Adipocyte (in vitro differentiated cells): ENCODE measurements at regions not wholly inside any gene's neighbourhood (a gene's known extent, or its start where the extent isn't known, plus 50 kb on each side); places are given as distances from the start of the nearest gene placed in this dataset.
A peak's percentile ranks its signal among the peaks of the same experiment; 100 is the strongest.
"Not testable (repeated sequence)": the region's sequence is repeated elsewhere in the genome, so short reads cannot be mapped to it uniquely, and the experiment has no call there.

ENCODE experiments used
- DNase-seq: peaks from one replicate; pipeline ENCODE4 v3.0.0-alpha.2; 2015; ENCODE audit warnings: low read depth
- H3K27me3 ChIP-seq: replicated peaks from 2 replicates; pipeline ENCODE4 v1.7.0; 2013; ENCODE audit warnings: mild to moderate bottlenecking, low read length, moderate library complexity; ENCODE audit not compliant: control insufficient read depth, insufficient read depth
- H3K36me3 ChIP-seq: 2 replicates; pipeline ENCODE4 v1.7.0; 2013; ENCODE audit warnings: low read length, mild to moderate bottlenecking, moderate library complexity; ENCODE audit not compliant: control insufficient read depth, insufficient read depth, severe bottlenecking
- H3K4me1 ChIP-seq: 2 replicates; pipeline ENCODE4 v1.7.0; 2013; ENCODE audit warnings: mild to moderate bottlenecking, low read length, moderate library complexity; ENCODE audit not compliant: control insufficient read depth, insufficient read depth
- H3K4me3 ChIP-seq: 2 replicates; pipeline ENCODE4 v1.7.0; 2013; ENCODE audit warnings: mild to moderate bottlenecking, low read length, moderate library complexity
- H3K9ac ChIP-seq: 2 replicates; pipeline ENCODE4 v1.7.0; 2013; ENCODE audit warnings: mild to moderate bottlenecking, low read length, moderate library complexity
- H3K9me3 ChIP-seq: 2 replicates; pipeline ENCODE4 v1.7.0; 2013; ENCODE audit warnings: mild to moderate bottlenecking, low read length, moderate library complexity; ENCODE audit not compliant: control insufficient read depth

DNA sequence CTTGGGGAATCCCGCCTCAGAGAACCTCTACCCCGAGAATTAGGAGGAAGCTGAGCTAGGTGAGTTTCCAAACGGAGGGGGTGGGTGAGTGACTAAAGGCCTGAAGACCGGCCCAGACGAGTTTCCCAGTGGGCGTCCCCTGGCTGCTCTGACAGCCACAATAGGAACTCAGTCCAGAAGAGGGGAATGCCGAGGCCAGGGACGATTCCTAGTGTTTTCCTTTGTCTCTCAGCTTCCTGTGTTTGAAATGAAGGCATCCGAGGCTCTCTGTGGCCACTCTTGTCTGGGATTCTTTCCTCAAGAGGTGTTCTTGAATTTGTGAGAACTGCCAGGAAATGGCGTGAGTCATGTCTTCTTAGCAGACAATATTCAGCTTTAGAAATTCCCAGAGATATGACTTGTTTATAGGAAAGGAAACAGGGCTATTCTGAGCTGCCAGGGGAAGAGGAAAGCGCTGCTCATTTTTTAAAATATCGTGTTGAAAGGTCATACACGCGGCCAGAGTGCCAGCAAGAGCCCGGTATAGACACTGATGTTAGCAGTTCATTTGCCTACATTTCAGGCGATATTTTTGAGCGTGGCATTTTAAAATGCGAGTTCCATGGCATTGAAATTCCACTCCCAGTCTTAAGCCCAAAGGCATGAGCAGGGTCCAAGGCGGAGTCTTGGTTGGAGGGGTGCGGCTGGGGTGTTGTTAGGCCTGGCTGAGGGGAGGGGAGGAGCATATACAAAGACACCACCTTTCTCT, 169.1 kb upstream of the KLF7 start:
- H3K36me3 ChIP-seq = no peaks in the 10 kb centered on the region
- H3K9me3 ChIP-seq = no peaks in the 10 kb centered on the region
- no peaks in the 10 kb centered on the region for H3K27me3 ChIP-seq
- H3K4me3 ChIP-seq = peak overlapping the region; percentile 76
- H3K9ac ChIP-seq = peak overlapping the region; percentile 84
- peak; percentile 91 for DNase-seq
- peaks cover 45% of the 10 kb centered on the region for H3K4me1 ChIP-seq

DNA sequence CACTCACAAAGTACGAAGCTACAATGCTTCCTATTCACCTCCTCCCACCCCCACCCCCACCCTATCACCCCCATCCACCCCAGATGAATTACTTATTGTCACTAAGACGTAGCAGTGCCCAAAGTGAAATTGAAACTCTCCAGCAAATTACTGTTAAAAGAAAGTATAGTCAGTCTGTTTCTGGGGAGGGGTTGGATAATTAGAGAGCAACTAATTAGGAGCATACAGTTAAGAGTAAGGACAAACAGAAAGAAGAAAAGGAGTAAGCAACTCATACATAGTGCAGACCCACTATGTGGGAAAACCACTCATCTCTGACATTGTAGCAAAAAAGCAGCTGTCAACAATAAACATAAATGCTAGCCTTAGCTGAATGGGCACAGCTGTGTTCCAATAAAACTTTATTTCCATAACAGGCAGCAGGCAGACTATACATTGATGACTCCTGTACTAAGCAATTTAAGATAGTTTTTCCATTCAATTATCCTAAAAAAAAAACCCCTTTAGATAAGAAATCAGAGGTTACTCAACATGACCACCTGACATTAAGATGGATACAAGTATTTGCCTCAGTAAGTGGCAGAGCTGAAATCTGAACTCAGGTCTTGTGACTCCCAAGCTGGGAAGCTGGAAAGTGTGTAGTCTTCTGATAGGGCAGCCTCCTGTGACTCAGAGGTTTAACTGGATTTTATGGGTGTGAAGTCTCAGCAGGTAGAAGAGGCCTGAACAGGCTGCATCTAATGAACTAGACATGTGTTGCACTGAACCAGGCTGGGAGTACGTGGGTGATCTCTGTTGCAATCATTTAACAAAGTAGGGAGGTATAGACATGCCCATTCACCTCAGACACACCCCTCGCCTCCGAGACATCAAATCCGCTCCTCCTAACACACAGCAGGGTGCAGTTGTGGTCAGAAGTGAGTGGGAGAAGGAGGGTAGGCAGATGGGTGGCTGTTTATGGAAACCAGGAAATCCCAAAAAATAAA, 171.8 kb upstream of the KLF7 start:
- H3K27me3 ChIP-seq = no peaks in the 10 kb centered on the region
- peaks cover 27% of the 10 kb centered on the region for H3K4me1 ChIP-seq
- DNase-seq = no peak
- no peaks in the 10 kb centered on the region for H3K9me3 ChIP-seq
- no peak overlapping the region for H3K4me3 ChIP-seq
- H3K9ac ChIP-seq = no peak overlapping the region
- H3K36me3 ChIP-seq = no peaks in the 10 kb centered on the region

DNA sequence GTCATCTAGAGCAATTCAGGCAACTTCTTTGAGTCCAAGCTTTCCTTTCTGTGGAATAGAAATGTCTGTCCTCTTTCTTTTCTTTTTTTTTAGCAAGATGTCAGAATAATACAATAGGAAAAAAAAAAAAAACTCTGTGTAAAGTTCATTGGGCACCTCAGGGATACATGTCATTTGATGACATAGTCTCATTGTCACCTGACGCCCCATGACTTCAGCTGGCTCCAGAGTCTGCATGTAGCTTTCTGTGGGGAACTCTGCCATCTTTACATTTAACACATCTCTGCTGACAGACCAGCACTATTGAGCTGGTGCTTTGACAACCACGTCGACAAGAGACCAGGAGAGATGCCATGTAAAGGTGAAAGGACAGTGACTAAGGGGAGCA, 172.5 kb upstream of the KLF7 start:
- Histone ChIP-seq H3K4me1 (peaks cover 27% of the 10 kb centered on the region), H3K36me3 (no peaks in the 10 kb centered on the region), H3K9ac (no peak overlapping the region), H3K9me3 (no peaks in the 10 kb centered on the region), H3K4me3 (no peak overlapping the region), H3K27me3 (no peaks in the 10 kb centered on the region)
- DNase-seq = no peak

DNA sequence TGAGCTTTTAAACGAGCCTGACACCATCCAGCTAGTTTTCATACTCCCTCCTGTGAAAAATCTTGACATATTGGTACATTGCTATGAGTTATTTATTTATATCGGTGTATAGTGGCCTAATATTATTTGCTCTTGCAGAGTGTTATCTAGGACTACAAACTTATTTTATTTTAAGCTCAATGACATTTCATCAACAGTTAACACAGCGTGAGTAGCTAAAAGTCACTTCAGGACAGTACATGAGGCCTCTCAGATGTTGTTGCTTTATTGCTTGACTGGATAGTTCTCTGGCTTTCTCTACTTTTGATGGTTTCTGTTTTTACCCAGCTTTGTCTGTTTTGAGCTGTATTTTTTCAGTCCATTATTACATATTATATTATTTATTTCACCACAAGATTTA, 172.9 kb upstream of the KLF7 start:
- Histone ChIP-seq H3K36me3 (no peaks in the 10 kb centered on the region), H3K9me3 (no peaks in the 10 kb centered on the region), H3K4me3 (no peak overlapping the region), H3K9ac (no peak overlapping the region), H3K27me3 (no peaks in the 10 kb centered on the region), H3K4me1 (peaks cover 23% of the 10 kb centered on the region)
- no peak for DNase-seq

DNA sequence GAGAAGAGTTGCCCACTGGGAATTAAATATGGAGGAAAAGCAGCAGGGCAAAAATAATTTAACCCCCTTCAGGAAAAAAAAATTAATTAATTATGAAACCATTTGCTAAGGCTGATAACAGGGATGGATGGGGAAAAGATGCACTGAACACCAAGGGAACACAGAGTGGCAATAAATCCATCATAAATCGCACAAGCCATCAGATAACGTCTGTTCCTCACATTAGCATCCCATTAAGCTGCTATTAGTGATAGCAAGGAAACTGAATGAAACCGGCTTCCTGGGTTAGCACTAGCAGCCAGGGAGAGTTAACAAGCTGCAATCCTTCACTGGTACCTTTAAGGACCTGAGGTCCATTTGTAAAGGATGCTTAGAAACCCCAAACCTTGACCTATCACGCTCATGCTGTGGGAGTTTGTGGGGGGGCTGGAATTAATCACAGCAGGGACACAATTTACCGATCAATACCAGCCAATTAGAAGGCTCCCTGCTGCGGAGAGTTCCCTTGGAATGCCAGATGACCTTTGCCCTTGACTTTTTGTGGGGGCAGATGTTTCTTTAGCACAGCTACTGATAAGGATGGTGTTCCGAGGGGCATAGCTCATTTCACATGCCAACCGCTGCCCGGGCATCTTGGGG, 175.5 kb upstream of the KLF7 start:
- H3K9me3 ChIP-seq = no peaks in the 10 kb centered on the region
- no peaks in the 10 kb centered on the region for H3K27me3 ChIP-seq
- H3K4me3 ChIP-seq = no peak overlapping the region
- H3K36me3 ChIP-seq = no peaks in the 10 kb centered on the region
- H3K4me1 ChIP-seq = no peaks in the 10 kb centered on the region
- DNase-seq = no peak
- H3K9ac ChIP-seq = no peak overlapping the region

DNA sequence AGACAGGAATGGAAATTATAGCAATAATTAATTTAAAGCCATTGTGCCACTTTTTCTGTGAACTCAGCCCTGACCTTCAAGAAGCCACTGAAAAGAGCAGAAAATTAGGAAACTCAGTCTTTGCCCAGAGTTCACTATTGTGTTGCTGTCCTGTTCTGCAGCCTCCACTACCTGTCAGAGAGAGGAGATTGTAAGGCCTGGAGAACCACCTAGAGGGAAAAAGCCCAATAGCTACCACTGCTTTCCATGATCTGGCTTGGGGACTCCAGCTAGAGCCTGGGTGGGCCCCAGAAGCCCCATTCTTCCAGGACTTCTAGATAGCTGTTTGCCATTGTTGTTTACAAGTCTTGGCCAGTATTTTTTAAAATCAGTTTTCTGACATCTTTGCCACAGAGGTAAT, 176.1 kb upstream of the KLF7 start:
- Histone ChIP-seq H3K4me1 (no peaks in the 10 kb centered on the region), H3K27me3 (no peaks in the 10 kb centered on the region), H3K9ac (no peak overlapping the region), H3K4me3 (no peak overlapping the region), H3K36me3 (no peaks in the 10 kb centered on the region), H3K9me3 (no peaks in the 10 kb centered on the region)
- no peak for DNase-seq

DNA sequence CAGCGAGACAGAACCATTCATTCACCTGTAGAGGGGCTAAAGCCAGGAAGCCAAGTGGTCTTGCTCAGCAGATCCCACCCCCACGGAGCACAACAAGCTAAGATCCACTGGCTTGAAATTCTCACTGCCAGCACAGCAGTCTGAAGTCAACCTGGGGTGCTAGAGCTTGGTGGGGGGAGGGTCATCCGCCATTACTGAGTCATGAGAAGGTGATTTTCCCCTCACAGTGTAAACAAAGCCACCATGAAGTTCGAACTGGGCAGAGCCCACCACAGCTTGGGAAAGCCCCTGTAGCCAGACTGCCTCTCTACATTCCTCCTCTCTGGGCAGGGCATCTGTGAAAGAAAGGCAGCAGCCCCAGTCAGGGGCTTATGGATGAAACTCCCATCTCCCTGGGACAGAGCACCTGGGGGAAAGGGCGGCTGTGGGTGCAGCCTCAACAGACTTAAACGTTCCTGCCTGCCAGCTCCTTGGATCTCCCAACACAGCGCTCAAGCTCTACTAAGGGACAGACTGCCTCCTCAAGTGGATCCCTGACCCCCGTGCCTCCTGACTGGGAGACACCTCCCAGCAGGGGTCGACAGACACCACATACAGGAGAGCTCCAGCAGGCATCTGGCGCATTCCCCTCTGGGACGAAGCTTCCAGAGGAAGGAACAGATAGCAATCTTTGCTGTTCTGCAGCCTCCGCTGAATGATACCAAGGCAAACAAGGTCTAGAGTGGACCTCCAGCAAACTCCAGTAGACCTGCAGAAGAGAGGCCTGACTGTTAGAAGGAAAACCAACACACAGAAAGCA, 179.0 kb upstream of the KLF7 start:
- not testable (repeated sequence) for H3K9ac ChIP-seq, H3K9me3 ChIP-seq, H3K4me1 ChIP-seq, H3K4me3 ChIP-seq, H3K27me3 ChIP-seq, DNase-seq, H3K36me3 ChIP-seq

DNA sequence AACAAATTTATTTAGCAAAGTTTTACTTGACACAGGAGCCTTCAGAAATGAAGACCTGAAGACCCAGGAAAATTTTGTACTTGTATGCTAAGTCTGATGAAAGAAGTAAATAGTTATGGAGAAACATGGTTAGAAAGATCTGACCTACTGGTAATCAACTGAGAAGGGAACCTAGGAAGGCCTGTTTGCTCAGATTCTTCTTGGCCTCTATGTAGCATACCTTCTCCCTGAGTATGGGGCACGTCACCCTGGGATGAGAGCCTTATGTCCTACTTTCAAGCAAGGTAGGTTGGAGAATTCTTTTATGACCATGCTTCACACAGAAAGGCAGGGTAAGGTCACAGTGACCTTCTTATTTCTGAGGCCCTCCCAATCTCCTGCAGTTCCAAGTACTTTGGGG, 178.6 kb upstream of the CREB1 start:
- Histone ChIP-seq H3K9me3 (no peaks in the 10 kb centered on the region), H3K4me3 (no peak overlapping the region), H3K9ac (no peak overlapping the region), H3K36me3 (no peaks in the 10 kb centered on the region), H3K4me1 (no peaks in the 10 kb centered on the region), H3K27me3 (no peaks in the 10 kb centered on the region)
- no peak for DNase-seq

DNA sequence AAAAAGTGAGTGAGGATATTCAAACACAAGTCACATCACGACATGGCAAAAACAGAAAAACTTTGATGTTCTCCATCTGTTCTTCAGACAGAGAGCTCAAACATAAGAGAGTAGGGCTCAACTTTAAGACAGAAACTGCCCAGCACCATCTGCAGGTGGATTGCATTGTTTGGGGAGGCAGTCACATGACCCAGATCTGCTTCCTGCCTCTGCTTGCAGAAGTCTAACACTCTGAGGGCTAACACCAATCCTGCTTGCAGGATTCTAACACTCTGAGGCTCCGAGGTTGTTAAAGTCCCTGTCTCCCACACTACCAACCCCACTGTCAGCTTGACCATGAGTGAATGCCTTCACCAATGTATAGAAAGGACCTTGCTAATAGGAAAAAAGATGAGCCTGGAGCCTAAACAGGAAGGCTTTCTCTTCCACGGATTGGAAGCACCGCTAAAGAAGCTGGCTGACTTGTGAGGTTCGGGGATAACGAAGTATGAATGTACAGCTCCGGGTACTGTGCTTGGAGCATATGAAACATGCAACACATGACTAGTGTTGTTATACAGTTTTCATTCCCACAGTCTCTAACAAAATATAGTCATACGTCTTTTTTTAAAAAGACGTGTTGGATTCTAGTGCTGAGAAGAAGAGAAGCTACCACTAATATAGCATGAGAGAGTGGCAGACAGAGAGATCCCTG, 176.6 kb upstream of the CREB1 start:
- H3K9ac ChIP-seq = no peak overlapping the region
- DNase-seq = no peak
- no peaks in the 10 kb centered on the region for H3K9me3 ChIP-seq
- H3K36me3 ChIP-seq = no peaks in the 10 kb centered on the region
- no peak overlapping the region for H3K4me3 ChIP-seq
- H3K4me1 ChIP-seq = no peaks in the 10 kb centered on the region
- H3K27me3 ChIP-seq = no peaks in the 10 kb centered on the region

DNA sequence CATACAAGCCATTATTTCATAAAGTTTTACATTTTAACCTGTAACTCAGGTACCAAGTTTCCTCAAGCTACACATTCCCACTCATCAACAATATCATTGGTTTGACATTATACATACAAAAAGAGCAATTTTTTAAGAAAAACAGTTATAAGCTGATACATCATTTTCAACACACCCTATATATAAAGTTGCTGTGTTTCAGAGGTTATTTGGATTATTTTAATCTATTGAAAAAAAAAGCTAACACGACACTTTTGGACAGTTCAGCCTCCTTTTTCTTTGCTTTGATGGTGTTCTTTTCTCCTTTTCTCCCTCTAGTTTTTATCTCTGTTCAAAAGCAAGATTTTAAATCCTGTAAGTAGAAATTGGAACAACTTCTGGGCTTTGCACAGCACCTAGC, 175.9 kb upstream of the CREB1 start:
- no peak for DNase-seq
- no peak overlapping the region for H3K9ac ChIP-seq
- no peaks in the 10 kb centered on the region for H3K9me3 ChIP-seq
- no peaks in the 10 kb centered on the region for H3K4me1 ChIP-seq
- no peak overlapping the region for H3K4me3 ChIP-seq
- no peaks in the 10 kb centered on the region for H3K36me3 ChIP-seq
- no peaks in the 10 kb centered on the region for H3K27me3 ChIP-seq
